ENCODE measurements at regions not wholly inside any gene's neighbourhood (a gene's known extent, or its start where the extent isn't known, plus 50 kb on each side); places are given as distances from the start of the nearest gene placed in this dataset.
"Not testable (repeated sequence)": the region's sequence is repeated elsewhere in the genome, so short reads cannot be mapped to it uniquely, and the experiment has no call there.

GRCh38 chr3:80618295-80619256, 850.8 kb upstream of the ROBO1 start:
- peak; percentile 71 for ATAC-seq
- intact Hi-C loops (cut with DNase I, micrococcal nuclease) = no loop called here
- no peak for DNase-seq

GRCh38 chr3:80612366-80612765, 844.6 kb upstream of the ROBO1 start:
- ATAC-seq (no peak), DNase-seq (no peak)
- intact Hi-C loops (cut with DNase I, micrococcal nuclease) = no loop called here

GRCh38 chr3:80608072-80608471, 840.3 kb upstream of the ROBO1 start:
- ATAC-seq; DNase-seq; intact Hi-C loops (cut with DNase I, micrococcal nuclease): not testable (repeated sequence)

- intact Hi-C loops (cut with DNase I, micrococcal nuclease) = no loop called here
- ATAC-seq (no peak), DNase-seq (no peak)
Observed at GRCh38 chr3:80606073-80606472, 838.3 kb upstream of the ROBO1 start.

- ATAC-seq (no peak), DNase-seq (no peak)
- intact Hi-C loops (cut with DNase I, micrococcal nuclease) = no loop called here
Observed at GRCh38 chr3:80601479-80601878, 833.7 kb upstream of the ROBO1 start.

- DNase-seq (no peak), ATAC-seq (no peak)
- intact Hi-C loops (cut with DNase I, micrococcal nuclease) = no loop called here
Observed at GRCh38 chr3:80592792-80593191, 825.0 kb upstream of the ROBO1 start.

- DNase-seq (no peak), ATAC-seq (no peak)
- intact Hi-C loops (cut with DNase I, micrococcal nuclease) = no loop called here
Observed at GRCh38 chr3:80586338-80586737, 818.5 kb upstream of the ROBO1 start.

GRCh38 chr3:80580146-80580545, 812.3 kb upstream of the ROBO1 start:
- no peak for DNase-seq
- no peak for ATAC-seq
- intact Hi-C loops (cut with DNase I, micrococcal nuclease) = no loop called here

- no peak for ATAC-seq
- DNase-seq = no peak
- intact Hi-C loops (cut with DNase I, micrococcal nuclease) = no loop called here
Observed at GRCh38 chr3:80564391-80564790, 796.6 kb upstream of the ROBO1 start.

GRCh38 chr3:80559701-80560100, 791.9 kb upstream of the ROBO1 start:
- no peak for ATAC-seq

GRCh38 chr3:80556763-80557162, 789.0 kb upstream of the ROBO1 start:
- ATAC-seq (no peak), DNase-seq (no peak)
- intact Hi-C loops (cut with DNase I, micrococcal nuclease) = no loop called here

More at GRCh38 chr3:80559701-80560100, 791.9 kb upstream of the ROBO1 start:
- intact Hi-C loops (cut with DNase I, micrococcal nuclease) = no loop called here
- no peak for DNase-seq

- intact Hi-C loops (cut with DNase I, micrococcal nuclease) = no loop called here
- ATAC-seq (no peak), DNase-seq (no peak)
Observed at GRCh38 chr3:80554304-80554703, 786.5 kb upstream of the ROBO1 start.

- no peak for DNase-seq
- ATAC-seq = no peak
- intact Hi-C loops (cut with DNase I, micrococcal nuclease) = no loop called here
Observed at GRCh38 chr3:80553211-80553610, 785.4 kb upstream of the ROBO1 start.

GRCh38 chr3:80550174-80550573, 782.4 kb upstream of the ROBO1 start:
- ATAC-seq = no peak
- no peak for DNase-seq
- intact Hi-C loops (cut with DNase I, micrococcal nuclease) = no loop called here

GRCh38 chr3:80549173-80549572, 781.4 kb upstream of the ROBO1 start:
- DNase-seq = no peak
- intact Hi-C loops (cut with DNase I, micrococcal nuclease) = no loop called here
- no peak for ATAC-seq

GRCh38 chr3:80543154-80543553, 775.4 kb upstream of the ROBO1 start:
- no peak for DNase-seq
- ATAC-seq = no peak
- intact Hi-C loops (cut with DNase I, micrococcal nuclease) = no loop called here

- intact Hi-C loops (cut with DNase I, micrococcal nuclease) = no loop called here
- ATAC-seq = no peak
- DNase-seq = no peak
Observed at GRCh38 chr3:80542456-80542855, 774.7 kb upstream of the ROBO1 start.

- ATAC-seq (no peak), DNase-seq (no peak)
- intact Hi-C loops (cut with DNase I, micrococcal nuclease) = no loop called here
Observed at GRCh38 chr3:80537680-80538079, 769.9 kb upstream of the ROBO1 start.

GRCh38 chr3:80535286-80535685, 767.5 kb upstream of the ROBO1 start:
- intact Hi-C loops (cut with DNase I, micrococcal nuclease) = no loop called here
- no peak for DNase-seq
- no peak for ATAC-seq

GRCh38 chr3:80533553-80533952, 765.8 kb upstream of the ROBO1 start:
- intact Hi-C loops (cut with DNase I, micrococcal nuclease) = no loop called here
- DNase-seq (no peak), ATAC-seq (no peak)

GRCh38 chr3:80526153-80526552, 758.4 kb upstream of the ROBO1 start:
- DNase-seq (no peak), ATAC-seq (no peak)
- intact Hi-C loops (cut with DNase I, micrococcal nuclease) = no loop called here
